Muscle of back (tissue), 3 donors: ENCODE measurements at regions not wholly inside any gene's neighbourhood (a gene's known extent, or its start where the extent isn't known, plus 50 kb on each side); places are given as distances from the start of the nearest gene placed in this dataset.
"Not testable (repeated sequence)": the region's sequence is repeated elsewhere in the genome, so short reads cannot be mapped to it uniquely, and the experiment has no call there.

Experiments used
- DNase-seq, 3 donors: peaks; one replicate each; pipeline versions ENCODE4 v3.0.0 to v3.0.0-alpha.2; 2013

- DNase-seq = no peak
Measured at GRCh38 chrX:1140236-1140681, 72.2 kb downstream of the CRLF2 start.

GRCh38 chrX:1139185-1139500, 73.3 kb downstream of the CRLF2 start:
- no peak for DNase-seq

- no peak for DNase-seq
Measured at GRCh38 chrX:1138476-1139184, 73.8 kb downstream of the CRLF2 start.

GRCh38 chrX:1137531-1137930, 74.9 kb downstream of the CRLF2 start:
- DNase-seq = no peak

GRCh38 chrX:1136582-1136981, 75.9 kb downstream of the CRLF2 start:
- DNase-seq = not testable (repeated sequence)

- no peak for DNase-seq
Measured at GRCh38 chrX:1134976-1135375, 77.5 kb downstream of the CRLF2 start.

- no peak for DNase-seq
Measured at GRCh38 chrX:1134156-1134555, 78.3 kb downstream of the CRLF2 start.

GRCh38 chrX:1126738-1127137, 85.7 kb downstream of the CRLF2 start:
- no peak for DNase-seq

GRCh38 chrX:1124531-1124930, 87.9 kb downstream of the CRLF2 start:
- no peak for DNase-seq

- not testable (repeated sequence) for DNase-seq
Measured at GRCh38 chrX:1122851-1123250, 89.6 kb downstream of the CRLF2 start.

GRCh38 chrX:1119275-1119674, 93.2 kb downstream of the CRLF2 start:
- DNase-seq = no peak

GRCh38 chrX:1118572-1119199, 93.8 kb downstream of the CRLF2 start:
- peak in 1 of 3 donors; percentile 26 for DNase-seq

GRCh38 chrX:1115411-1115810, 97.0 kb downstream of the CRLF2 start:
- DNase-seq = not testable (repeated sequence)

- no peak for DNase-seq
Measured at GRCh38 chrX:1112321-1112720, 100.1 kb downstream of the CRLF2 start.

GRCh38 chrX:1111601-1112300, 100.7 kb downstream of the CRLF2 start:
- no peak for DNase-seq

- no peak for DNase-seq
Measured at GRCh38 chrX:1109580-1110119, 102.8 kb downstream of the CRLF2 start.

- DNase-seq = no peak
Measured at GRCh38 chrX:1108501-1109445, 103.7 kb downstream of the CRLF2 start.

- peak in 1 of 3 donors; percentile 20 for DNase-seq
Measured at GRCh38 chrX:1106478-1107210, 105.8 kb downstream of the CRLF2 start.

GRCh38 chrX:1105671-1106419, 106.6 kb downstream of the CRLF2 start:
- peak in 1 of 3 donors; percentile 25 for DNase-seq

GRCh38 chrX:1105031-1105430, 107.4 kb downstream of the CRLF2 start:
- not testable (repeated sequence) for DNase-seq
